B cell (primary cell): ENCODE measurements at regions not wholly inside any gene's neighbourhood (a gene's known extent, or its start where the extent isn't known, plus 50 kb on each side); places are given as distances from the start of the nearest gene placed in this dataset.

Experiments
- ATAC-seq: fragments of 200-7000 bp; cut with Tn5 transposase; one replicate; pipeline ENCODE4 v1.10.0; 2021; ENCODE audit warnings: low read depth, mild to moderate bottlenecking, moderate number of reproducible peaks, moderate library complexity
- CTCF ChIA-PET: fragments of 350-600 bp; sonication (Branson Sonifier 250); formaldehyde crosslinking; loops from one replicate; lab custom pipeline; 2021; ENCODE audit warnings: antibody characterized with exemption, inconsistent platforms; lab: Charles Lee
- POLR2A ChIA-PET: fragments of 350-600 bp; sonication (Branson Sonifier 250); formaldehyde crosslinking; loops from one replicate; lab custom pipeline; 2021; ENCODE audit warnings: antibody characterized with exemption; lab: Charles Lee
- DNase-seq: peaks from one replicate; pipeline ENCODE4 v3.0.0; 2013
- H2AFZ ChIP-seq: 2 replicates; pipeline ENCODE4 v1.6.1; 2012; ENCODE audit warnings: mild to moderate bottlenecking, low read depth, low read length; ENCODE audit not compliant: insufficient read depth, poor library complexity, severe bottlenecking
- H3K27ac ChIP-seq, 2 donors: 1 replicate in 1 of 2; 2 replicates in 1 of 2; pipeline ENCODE4 v1.5.1; 2012 to 2013; ENCODE audit warnings: low read length in 2 of 2, mild to moderate bottlenecking in 2 of 2, moderate library complexity in 1 of 2
- H3K27me3 ChIP-seq, 4 experiments: fragments of 200-600 bp in 1 of 4; sonication (generic) in 1 of 4; replicated peaks in 1 of 4; 1 replicate in 2 of 4; 2 replicates in 2 of 4; pipeline versions ENCODE4 v1.6.1 to v1.7.0; 2013 to 2016; ENCODE audit warnings: low read length in 3 of 4, mild to moderate bottlenecking in 2 of 4, mixed read lengths in 1 of 4, moderate library complexity in 1 of 4; ENCODE audit not compliant: insufficient read depth in 4 of 4, control insufficient read depth in 3 of 4; ENCODE audit errors: control extremely low read depth in 1 of 4
- H3K36me3 ChIP-seq, 2 experiments: replicated peaks in 1 of 2; 1 replicate in 1 of 2; 2 replicates in 1 of 2; pipeline versions ENCODE4 v1.6.1 to v1.7.1; 2013; ENCODE audit warnings: low read length in 1 of 2; ENCODE audit not compliant: insufficient read depth in 2 of 2, control insufficient read depth in 1 of 2; ENCODE audit errors: control extremely low read depth in 1 of 2, extremely low read depth in 1 of 2
- H3K4me1 ChIP-seq, 2 donors: fragments of 200-600 bp in 1 of 2; sonication (generic) in 1 of 2; 1 replicate in 1 of 2; 2 replicates in 1 of 2; pipeline versions ENCODE4 v1.5.1 to v1.6.1; 2013 to 2017; ENCODE audit warnings: low read length in 2 of 2; ENCODE audit not compliant: control insufficient read depth in 2 of 2, insufficient read depth in 2 of 2
- H3K4me2 ChIP-seq: replicated peaks from 2 replicates; pipeline ENCODE3; 2012; ENCODE audit warnings: mild to moderate bottlenecking, low read depth, low read length; ENCODE audit not compliant: poor library complexity, severe bottlenecking
- H3K4me3 ChIP-seq, 5 experiments: fragments of 200-600 bp in 1 of 5; sonication (generic) in 1 of 5; 1 replicate in 3 of 5; 2 replicates in 2 of 5; pipeline versions ENCODE4 v1.5.1 to v1.7.0; 2011 to 2016; ENCODE audit warnings: low read length in 4 of 5, mild to moderate bottlenecking in 4 of 5, low read depth in 2 of 5, control low read depth in 1 of 5, moderate library complexity in 1 of 5; ENCODE audit not compliant: insufficient read depth in 1 of 5; ENCODE audit errors: control extremely low read depth in 1 of 5, extremely low read depth in 1 of 5
- H3K79me2 ChIP-seq: fragments of 200-600 bp; sonication (generic); one replicate; pipeline ENCODE4 v1.6.0; 2016; ENCODE audit warnings: low read length; ENCODE audit not compliant: control insufficient read depth, insufficient read depth
- H3K9ac ChIP-seq: fragments of 200-600 bp; sonication (generic); 2 replicates; pipeline ENCODE4 v1.6.1; 2017; ENCODE audit warnings: mild to moderate bottlenecking, low read length, moderate library complexity
- H3K9me3 ChIP-seq, 3 donors: one replicate each; pipeline versions ENCODE4 v1.6.1 to v1.7.1; 2013; ENCODE audit warnings: low read length in 2 of 3; ENCODE audit not compliant: control insufficient read depth in 2 of 3, insufficient read depth in 1 of 3; ENCODE audit errors: control extremely low read depth in 1 of 3
- H4K20me1 ChIP-seq: 2 replicates; pipeline ENCODE4 v1.6.0; 2012; ENCODE audit warnings: mild to moderate bottlenecking, low read length; ENCODE audit not compliant: insufficient read depth, control insufficient read depth, poor library complexity, severe bottlenecking
- H3K27ac Mint-ChIP-seq: one replicate; pipeline ENCODE4 v1.8.0; 2021; ENCODE audit warnings: mixed read lengths
- H3K27me3 Mint-ChIP-seq: one replicate; pipeline ENCODE4 v1.8.0; 2021; ENCODE audit warnings: mixed read lengths
- H3K4me1 Mint-ChIP-seq: one replicate; pipeline ENCODE4 v1.8.0; 2021; ENCODE audit warnings: mixed read lengths
- H3K4me3 Mint-ChIP-seq: one replicate; pipeline ENCODE4 v1.8.0; 2021; ENCODE audit warnings: mixed read lengths
- H3K9me3 Mint-ChIP-seq: one replicate; pipeline ENCODE4 v1.8.0; 2022; ENCODE audit warnings: mixed read lengths; ENCODE audit not compliant: insufficient read depth
- EZH2 ChIP-seq: IDR thresholded peaks from 2 replicates; pipeline ENCODE4 v1.6.1; 2012; ENCODE audit warnings: borderline replicate concordance, low read depth, mild to moderate bottlenecking, moderate library complexity, low read length; ENCODE audit not compliant: insufficient read depth, poor library complexity, severe bottlenecking
- WGBS: methylation state at CpG from one replicate; pipeline ENCODE4 v1.1.5; 2013; ENCODE audit warnings: missing lambda C conversion rate; ENCODE audit not compliant: insufficient coverage; 5-methylcytosine and 5-hydroxymethylcytosine counted together
- intact Hi-C: fragments of 100-400 bp; cut with micrococcal nuclease; formaldehyde crosslinking; loops from one replicate; pipeline ENCODE4 v1.10.0; 2022
- TF ChIP-seq, protein P1 (sequence below): fragments of 200-600 bp; IDR thresholded peaks from one replicate; pipeline ENCODE4 v1.8.0; 2022; ENCODE audit warnings: antibody characterized with exemption, mild to moderate bottlenecking

DNA sequence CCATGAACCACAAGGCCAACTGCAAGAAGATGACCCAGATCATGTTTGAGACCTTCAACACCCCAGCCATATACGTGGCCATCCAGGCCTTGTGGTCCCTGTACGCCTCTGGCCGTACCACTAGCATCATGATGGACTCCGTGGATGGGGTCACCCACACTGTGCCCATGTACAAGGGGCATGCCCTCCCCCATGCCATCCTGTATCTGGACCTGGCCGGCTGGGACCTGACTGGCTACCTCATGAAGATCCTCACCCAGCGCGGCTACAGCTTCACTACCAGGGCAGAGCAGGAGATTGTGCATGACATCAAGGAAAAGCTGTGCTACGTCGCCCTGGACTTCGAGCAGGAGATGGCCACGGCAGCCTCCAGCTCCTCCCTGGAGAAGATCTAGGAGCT lies 153.7 kb downstream of the CAVIN4 start:
- no peak for TF ChIP-seq EZH2
- TF ChIP-seq, protein P1, sequence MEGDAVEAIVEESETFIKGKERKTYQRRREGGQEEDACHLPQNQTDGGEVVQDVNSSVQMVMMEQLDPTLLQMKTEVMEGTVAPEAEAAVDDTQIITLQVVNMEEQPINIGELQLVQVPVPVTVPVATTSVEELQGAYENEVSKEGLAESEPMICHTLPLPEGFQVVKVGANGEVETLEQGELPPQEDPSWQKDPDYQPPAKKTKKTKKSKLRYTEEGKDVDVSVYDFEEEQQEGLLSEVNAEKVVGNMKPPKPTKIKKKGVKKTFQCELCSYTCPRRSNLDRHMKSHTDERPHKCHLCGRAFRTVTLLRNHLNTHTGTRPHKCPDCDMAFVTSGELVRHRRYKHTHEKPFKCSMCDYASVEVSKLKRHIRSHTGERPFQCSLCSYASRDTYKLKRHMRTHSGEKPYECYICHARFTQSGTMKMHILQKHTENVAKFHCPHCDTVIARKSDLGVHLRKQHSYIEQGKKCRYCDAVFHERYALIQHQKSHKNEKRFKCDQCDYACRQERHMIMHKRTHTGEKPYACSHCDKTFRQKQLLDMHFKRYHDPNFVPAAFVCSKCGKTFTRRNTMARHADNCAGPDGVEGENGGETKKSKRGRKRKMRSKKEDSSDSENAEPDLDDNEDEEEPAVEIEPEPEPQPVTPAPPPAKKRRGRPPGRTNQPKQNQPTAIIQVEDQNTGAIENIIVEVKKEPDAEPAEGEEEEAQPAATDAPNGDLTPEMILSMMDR: no peak

DNA sequence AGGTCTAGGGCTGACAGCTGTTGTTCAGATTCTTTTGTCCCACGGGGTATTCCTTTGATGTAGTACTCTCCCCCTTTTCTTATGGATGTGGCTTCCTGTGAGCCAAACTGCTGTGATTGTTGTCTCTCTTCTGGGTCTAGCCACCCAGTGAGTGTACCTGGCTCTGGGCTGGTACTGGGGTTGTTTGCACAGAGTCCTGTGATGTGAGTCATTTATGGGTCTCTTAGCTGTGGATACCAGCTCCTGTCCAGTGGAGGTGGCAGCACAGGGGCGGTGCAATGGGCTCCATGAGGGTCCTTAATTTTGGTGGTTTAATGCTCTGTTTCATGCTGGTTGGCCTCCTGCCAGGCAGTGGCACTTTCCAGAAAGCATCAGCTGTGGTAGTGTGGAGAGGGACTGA lies 161.3 kb downstream of the CAVIN4 start:
- no peaks in the 10 kb centered on the region for H3K27me3 Mint-ChIP-seq
- Histone ChIP-seq H3K4me2 (no peak overlapping the region), H3K27me3 (no peaks in the 10 kb centered on the region), H3K27ac (no peak overlapping the region), H3K9ac (no peak overlapping the region), H3K4me3 (no peak overlapping the region), H2AFZ (no peak overlapping the region), H3K36me3 (no peaks in the 10 kb centered on the region), H3K4me1 (no peaks in the 10 kb centered on the region), H3K9me3 (peaks cover 0 to 11% (median 0%) of the 10 kb centered on the region in 3 donors), H4K20me1 (no peaks in the 10 kb centered on the region), H3K79me2 (no peaks in the 10 kb centered on the region)
- H3K27ac Mint-ChIP-seq: no peak overlapping the region
- intact Hi-C loops: no loop called here
- no peaks in the 10 kb centered on the region for H3K9me3 Mint-ChIP-seq
- ATAC-seq (no peak), DNase-seq (no peak)
- ChIA-PET POLR2A (no interaction called here), CTCF (no interaction called here)
- 80% methylated on average over 1 of the region's 2 CpGs for WGBS
- TF ChIP-seq EZH2: no peak
- TF ChIP-seq, protein P1: no peak
- no peak overlapping the region for H3K4me3 Mint-ChIP-seq
- no peaks in the 10 kb centered on the region for H3K4me1 Mint-ChIP-seq

More for the DNA sequence above, 153.7 kb downstream of the CAVIN4 start:
- no peaks in the 10 kb centered on the region for H3K4me1 Mint-ChIP-seq
- ATAC-seq (no peak), DNase-seq (no peak)
- no peak overlapping the region for H3K4me3 Mint-ChIP-seq
- Histone ChIP-seq H3K27me3 (no peaks in the 10 kb centered on the region), H3K4me2 (no peak overlapping the region), H2AFZ (no peak overlapping the region), H3K36me3 (no peaks in the 10 kb centered on the region), H4K20me1 (no peaks in the 10 kb centered on the region), H3K4me1 (no peaks in the 10 kb centered on the region), H3K9ac (no peak overlapping the region), H3K9me3 (peaks cover 0 to 12% (median 0%) of the 10 kb centered on the region in 3 donors), H3K27ac (no peak overlapping the region), H3K79me2 (no peaks in the 10 kb centered on the region), H3K4me3 (no peak overlapping the region)
- ChIA-PET POLR2A (no interaction called here), CTCF (no interaction called here)
- H3K9me3 Mint-ChIP-seq: no peaks in the 10 kb centered on the region
- H3K27me3 Mint-ChIP-seq: no peaks in the 10 kb centered on the region
- intact Hi-C loops: no loop called here
- no peak overlapping the region for H3K27ac Mint-ChIP-seq
- 92% methylated on average over 11 of the region's 11 CpGs for WGBS
